ENCODE measurements at regions not wholly inside any gene's neighbourhood (a gene's known extent, or its start where the extent isn't known, plus 50 kb on each side); places are given as distances from the start of the nearest gene placed in this dataset.

GRCh38 chr10:8138471-8138870, 84.0 kb downstream of the GATA3 start:
- Histone ChIP-seq H3K9me2 (ENCODE audit: insufficient read depth) (no peaks in the 10 kb centered on the region), H3K9me3 (ENCODE audit: control insufficient read depth in 1 of 2, insufficient read depth in 1 of 2, low read depth in 1 of 2, low read length in 2 of 2) (no peaks in the 10 kb centered on the region), H3K4me3 (replicated peaks in 1 of 2; ENCODE audit: low read depth in 1 of 2, low read length in 2 of 2) (no peak overlapping the region), H3K4me2 (ENCODE audit: low read length) (no peak overlapping the region), H3K27me3 (ENCODE audit: insufficient read depth, low read length) (no peaks in the 10 kb centered on the region), H3K9ac (ENCODE audit: low read length) (no peak overlapping the region), H3K36me3 (ENCODE audit: control insufficient read depth in 1 of 2, insufficient read depth in 2 of 2, low read length in 2 of 2) (no peaks in the 10 kb centered on the region), H3K4me1 (ENCODE audit: control insufficient read depth in 1 of 2, insufficient read depth in 2 of 2, low read length in 2 of 2) (no peaks in the 10 kb centered on the region), H2AFZ (ENCODE audit: low read depth, low read length, poor library complexity, severe bottlenecking) (no peak overlapping the region), H4K20me1 (ENCODE audit: insufficient read depth) (no peaks in the 10 kb centered on the region), H3K27ac (ENCODE audit: low read depth, low read length) (no peak overlapping the region), H3K79me2 (ENCODE audit: insufficient read depth, low read length) (no peaks in the 10 kb centered on the region)
- no peak for DNase-seq (ENCODE audit: low read depth, low spot score)
- intact Hi-C loops (cut with micrococcal nuclease) = no loop called here
- ChIA-PET RAD21 (ENCODE audit: low non-redundant PET in 1 of 2, low total read pairs in 2 of 2, uncharacterized antibody in 2 of 2, unreplicated experiment in 2 of 2) (no interaction called here), CTCF (no interaction called here), POLR2A (no interaction called here)
- BruUV-seq (replicated peaks) = no TSS peak
- no peak for ATAC-seq
- TF ChIP-seq ZNF274 (IDR thresholded peaks at IDR 0.05; ENCODE audit: low read depth, low read length) (no peak), EGR1 (IDR thresholded peaks at IDR 0.05; ENCODE audit: low read depth) (no peak), FOSL1 (IDR thresholded peaks at IDR 0.05; ENCODE audit: low read depth) (no peak), REST (IDR thresholded peaks at IDR 0.05; ENCODE audit: low read depth) (no peak), SRF (IDR thresholded peaks at IDR 0.05; ENCODE audit: low read depth) (no peak)

GRCh38 chr10:8144496-8144895, 90.0 kb downstream of the GATA3 start:
- H3K9ac ChIP-seq (ENCODE audit: low read length) = no peak overlapping the region
- no peaks in the 10 kb centered on the region for H3K27me3 ChIP-seq (ENCODE audit: insufficient read depth, low read length)
- DNase-seq (ENCODE audit: low read depth, low spot score) (no peak), ATAC-seq (no peak)
- H3K4me1 ChIP-seq (ENCODE audit: control insufficient read depth in 1 of 2, insufficient read depth in 2 of 2, low read length in 2 of 2) = peaks cover 0 to 9% of the 10 kb centered on the region in 2 experiments; a peak in 1 of 4 replicates
- no peak overlapping the region for H2AFZ ChIP-seq (ENCODE audit: low read depth, low read length, poor library complexity, severe bottlenecking)
- no peaks in the 10 kb centered on the region for H3K9me3 ChIP-seq (ENCODE audit: control insufficient read depth in 1 of 2, insufficient read depth in 1 of 2, low read depth in 1 of 2, low read length in 2 of 2)
- no peak overlapping the region for H3K27ac ChIP-seq (ENCODE audit: low read depth, low read length)
- intact Hi-C loops (cut with micrococcal nuclease) = no loop called here
- no peaks in the 10 kb centered on the region for H3K79me2 ChIP-seq (ENCODE audit: insufficient read depth, low read length)
- POLR2A ChIA-PET = no interaction called here
- no peaks in the 10 kb centered on the region for H4K20me1 ChIP-seq (ENCODE audit: insufficient read depth)
- BruUV-seq (replicated peaks) = no TSS peak
- H3K4me3 ChIP-seq (replicated peaks in 1 of 2; ENCODE audit: low read depth in 1 of 2, low read length in 2 of 2) = no peak overlapping the region
- RAD21 ChIA-PET (ENCODE audit: low non-redundant PET in 1 of 2, low total read pairs in 2 of 2, uncharacterized antibody in 2 of 2, unreplicated experiment in 2 of 2) = no interaction called here
- no peaks in the 10 kb centered on the region for H3K9me2 ChIP-seq (ENCODE audit: insufficient read depth)
- CTCF ChIA-PET = no interaction called here
- no peak overlapping the region for H3K4me2 ChIP-seq (ENCODE audit: low read length)
- H3K36me3 ChIP-seq (ENCODE audit: control insufficient read depth in 1 of 2, insufficient read depth in 2 of 2, low read length in 2 of 2) = no peaks in the 10 kb centered on the region
- TF ChIP-seq SP1 (IDR thresholded peaks at IDR 0.05; ENCODE audit: low read depth) = no peak
- TF ChIP-seq YY1 (IDR thresholded peaks at IDR 0.05; ENCODE audit: extremely low read depth, insufficient replicate concordance, low read depth, low read length) = no peak
- TF ChIP-seq CTCF (IDR thresholded peaks at IDR 0.05 in 2 of 3, conservative IDR thresholded peaks at IDR 0.05 in 1 of 3; ENCODE audit: borderline replicate concordance in 1 of 3, insufficient read depth in 1 of 3, low read depth in 2 of 3, low read length in 2 of 3) = no peak
- TF ChIP-seq ATF3 (IDR thresholded peaks at IDR 0.05) = no peak
- no peak for TF ChIP-seq ZBTB33 (IDR thresholded peaks at IDR 0.05; ENCODE audit: extremely low read depth, insufficient replicate concordance, low read length)
- TF ChIP-seq CBX3 (IDR thresholded peaks at IDR 0.05; ENCODE audit: low read depth) = no peak
- no peak for TF ChIP-seq EZH2 (IDR thresholded peaks at IDR 0.05)
- TF ChIP-seq MAX (IDR thresholded peaks at IDR 0.05) = no peak
- TF ChIP-seq FOSL1 (IDR thresholded peaks at IDR 0.05; ENCODE audit: low read depth) = no peak
- no peak for TF ChIP-seq EGR1 (IDR thresholded peaks at IDR 0.05; ENCODE audit: low read depth)

All from HCT116 (cell line).